PC-3 (cell line): ENCODE measurements at regions not wholly inside any gene's neighbourhood (a gene's known extent, or its start where the extent isn't known, plus 50 kb on each side); places are given as distances from the start of the nearest gene placed in this dataset.

ENCODE experiments used
- ATAC-seq: fragments of 200-7000 bp; cut with Tn5 transposase; 2 replicates; pipeline ENCODE4 v1.9.1; 2020; ENCODE audit warnings: mild to moderate bottlenecking, moderate library complexity
- BruUV-seq: library from RNA; stranded (reverse); fragments of 400-500 nt; replicated peaks from 2 replicates; lab custom pipeline; 2021; lab: Mats Ljungman, UMichigan
- CTCF ChIA-PET: fragments of 300-600 bp; sonication (Branson Sonifier 250); formaldehyde crosslinking; loops from one replicate; lab custom pipeline; 2022; ENCODE audit warnings: antibody characterized with exemption; lab: Charles Lee
- POLR2A ChIA-PET: fragments of 300-600 bp; sonication (Branson Sonifier 250); formaldehyde crosslinking; loops from one replicate; lab custom pipeline; 2022; ENCODE audit warnings: antibody characterized with exemption; ENCODE audit not compliant: unreplicated experiment; lab: Charles Lee
- DNase-seq: peaks from one replicate; pipeline ENCODE4 v3.0.0-alpha.2; 2015
- H2AFZ ChIP-seq: fragments of 300-600 bp; sonication (generic); 2 replicates; pipeline ENCODE4 v1.6.0; 2016; ENCODE audit warnings: antibody characterized with exemption, low read length
- H3F3A ChIP-seq: fragments of 300-600 bp; sonication (generic); one replicate; pipeline ENCODE4 v1.6.0; 2017; ENCODE audit warnings: antibody characterized with exemption, low read length, control low read depth, mild to moderate bottlenecking; ENCODE audit not compliant: unreplicated experiment
- H3K27ac ChIP-seq: fragments of 300-600 bp; sonication (generic); 2 replicates; pipeline ENCODE4 v1.5.1; 2016; ENCODE audit warnings: mild to moderate bottlenecking, low read length
- H3K27me3 ChIP-seq: fragments of 300-600 bp; sonication (generic); 2 replicates; pipeline ENCODE4 v1.6.1; 2016; ENCODE audit warnings: low read length, mixed read lengths
- H3K36me3 ChIP-seq: fragments of 300-600 bp; sonication (generic); 2 replicates; pipeline ENCODE4 v1.6.1; 2016; ENCODE audit warnings: low read depth, mixed run types, low read length, mixed read lengths
- H3K4me1 ChIP-seq: fragments of 300-600 bp; sonication (generic); 2 replicates; pipeline ENCODE4 v1.5.1; 2016; ENCODE audit warnings: low read length; ENCODE audit not compliant: insufficient read depth
- H3K4me2 ChIP-seq: fragments of 300-600 bp; sonication (generic); 2 replicates; pipeline ENCODE4 v1.6.0; 2016; ENCODE audit warnings: low read length
- H3K4me3 ChIP-seq: fragments of 300-600 bp; sonication (generic); 2 replicates; pipeline ENCODE4 v1.5.1; 2016; ENCODE audit warnings: mild to moderate bottlenecking, low read length, mixed read lengths
- H3K79me2 ChIP-seq: fragments of 300-600 bp; sonication (generic); 2 replicates; pipeline ENCODE4 v1.6.1; 2017; ENCODE audit warnings: low read length, mixed read lengths
- H3K9ac ChIP-seq: fragments of 300-600 bp; sonication (generic); 2 replicates; pipeline ENCODE4 v1.6.0; 2016; ENCODE audit warnings: mild to moderate bottlenecking, low read length
- H3K9me2 ChIP-seq: fragments of 300-600 bp; sonication (generic); replicated peaks from 2 replicates; pipeline ENCODE4 v1.6.1; 2016; ENCODE audit warnings: mixed run types, low read length, mixed read lengths
- H3K9me3 ChIP-seq: fragments of 300-600 bp; sonication (generic); 2 replicates; pipeline ENCODE4 v1.6.1; 2016; ENCODE audit warnings: low read length, mixed read lengths
- H4K20me1 ChIP-seq: fragments of 300-600 bp; sonication (generic); 2 replicates; pipeline ENCODE4 v1.6.1; 2016; ENCODE audit warnings: low read length, mixed read lengths
- CTCF ChIP-seq: fragments of 300-600 bp; sonication (generic); conservative IDR thresholded peaks from 2 replicates; pipeline ENCODE4 v1.5.1; 2017; ENCODE audit warnings: antibody characterized with exemption, low read depth, mild to moderate bottlenecking, low read length
- EZH2 ChIP-seq: fragments of 300-600 bp; sonication (generic); IDR thresholded peaks from one replicate; pipeline ENCODE4 v1.6.1; 2017; ENCODE audit warnings: antibody characterized with exemption, mild to moderate bottlenecking, low read length; ENCODE audit not compliant: unreplicated experiment
- EZH2phosphoT487 ChIP-seq: fragments of 300-600 bp; sonication (generic); IDR thresholded peaks from 2 replicates; pipeline ENCODE4 v1.6.1; 2018; ENCODE audit warnings: mild to moderate bottlenecking, antibody characterized with exemption, low read length, borderline replicate concordance
- intact Hi-C: fragments of 100-400 bp; cut with micrococcal nuclease; formaldehyde crosslinking; loops from 2 replicates; pipeline ENCODE4 v1.9.0; 2023

- DNase-seq (no peak), ATAC-seq (no peak)
- Histone ChIP-seq H3K4me1 (no peaks in the 10 kb centered on the region), H3K79me2 (no peaks in the 10 kb centered on the region), H3K4me2 (no peak overlapping the region), H4K20me1 (no peaks in the 10 kb centered on the region), H3F3A (no peaks in the 10 kb centered on the region), H3K27me3 (no peaks in the 10 kb centered on the region), H3K4me3 (no peak overlapping the region), H3K36me3 (no peaks in the 10 kb centered on the region), H3K9ac (no peak overlapping the region), H3K27ac (no peak overlapping the region), H3K9me3 (0 out of 2 replicates have a peak, but pooled peaks cover 3% of the 10 kb centered on the region), H3K9me2 (no peaks in the 10 kb centered on the region), H2AFZ (no peak overlapping the region)
- BruUV-seq, result no TSS peak
- CTCF ChIA-PET, result no interaction called here
- POLR2A ChIA-PET, result no interaction called here
- TF ChIP-seq CTCF, result no peak
- no peak for TF ChIP-seq EZH2
- TF ChIP-seq EZH2phosphoT487, result no peak
- intact Hi-C loops, result no loop called here
Observed at GRCh38 chr7:56290548-56290947, 174.3 kb upstream of the NUPR2 start.

- Histone ChIP-seq H3K4me1 (no peaks in the 10 kb centered on the region), H3K9ac (no peak overlapping the region), H3K9me2 (no peaks in the 10 kb centered on the region), H4K20me1 (no peaks in the 10 kb centered on the region), H3K4me2 (no peak overlapping the region), H3K4me3 (no peak overlapping the region), H3K27me3 (no peaks in the 10 kb centered on the region), H3K27ac (no peak overlapping the region), H3F3A (no peaks in the 10 kb centered on the region), H3K79me2 (no peaks in the 10 kb centered on the region), H3K36me3 (no peaks in the 10 kb centered on the region), H3K9me3 (0 out of 2 replicates have a peak, but pooled peaks cover 3% of the 10 kb centered on the region), H2AFZ (no peak overlapping the region)
- DNase-seq (no peak), ATAC-seq (no peak)
- BruUV-seq, result no TSS peak
- CTCF ChIA-PET, result no interaction called here
- TF ChIP-seq EZH2phosphoT487 (no peak), EZH2 (no peak), CTCF (no peak)
- intact Hi-C loops, result no loop called here
- POLR2A ChIA-PET, result no interaction called here
Observed at GRCh38 chr7:56287429-56288138, 171.4 kb upstream of the NUPR2 start.

- no TSS peak for BruUV-seq
- H3F3A ChIP-seq, result no peaks in the 10 kb centered on the region
- ATAC-seq (no peak), DNase-seq (no peak)
- no peaks in the 10 kb centered on the region for H3K27me3 ChIP-seq
- TF ChIP-seq CTCF (no peak), EZH2phosphoT487 (no peak), EZH2 (no peak)
- ChIA-PET CTCF (no interaction called here), POLR2A (no interaction called here)
- no peak overlapping the region for H3K9ac ChIP-seq
- intact Hi-C loops, result no loop called here
- H2AFZ ChIP-seq, result no peak overlapping the region
- H3K9me2 ChIP-seq, result no peaks in the 10 kb centered on the region
- H4K20me1 ChIP-seq, result no peaks in the 10 kb centered on the region
- no peak overlapping the region for H3K4me3 ChIP-seq
- H3K27ac ChIP-seq, result no peak overlapping the region
- no peaks in the 10 kb centered on the region for H3K4me1 ChIP-seq
- H3K79me2 ChIP-seq, result no peaks in the 10 kb centered on the region
- no peak overlapping the region for H3K4me2 ChIP-seq
- no peaks in the 10 kb centered on the region for H3K36me3 ChIP-seq
- no peaks in the 10 kb centered on the region for H3K9me3 ChIP-seq
Observed at GRCh38 chr7:56256108-56256507, 139.9 kb upstream of the NUPR2 start.
